ENCODE measurements at regions not wholly inside any gene's neighbourhood (a gene's known extent, or its start where the extent isn't known, plus 50 kb on each side); places are given as distances from the start of the nearest gene placed in this dataset.

- TF ChIP-seq, protein P1, sequence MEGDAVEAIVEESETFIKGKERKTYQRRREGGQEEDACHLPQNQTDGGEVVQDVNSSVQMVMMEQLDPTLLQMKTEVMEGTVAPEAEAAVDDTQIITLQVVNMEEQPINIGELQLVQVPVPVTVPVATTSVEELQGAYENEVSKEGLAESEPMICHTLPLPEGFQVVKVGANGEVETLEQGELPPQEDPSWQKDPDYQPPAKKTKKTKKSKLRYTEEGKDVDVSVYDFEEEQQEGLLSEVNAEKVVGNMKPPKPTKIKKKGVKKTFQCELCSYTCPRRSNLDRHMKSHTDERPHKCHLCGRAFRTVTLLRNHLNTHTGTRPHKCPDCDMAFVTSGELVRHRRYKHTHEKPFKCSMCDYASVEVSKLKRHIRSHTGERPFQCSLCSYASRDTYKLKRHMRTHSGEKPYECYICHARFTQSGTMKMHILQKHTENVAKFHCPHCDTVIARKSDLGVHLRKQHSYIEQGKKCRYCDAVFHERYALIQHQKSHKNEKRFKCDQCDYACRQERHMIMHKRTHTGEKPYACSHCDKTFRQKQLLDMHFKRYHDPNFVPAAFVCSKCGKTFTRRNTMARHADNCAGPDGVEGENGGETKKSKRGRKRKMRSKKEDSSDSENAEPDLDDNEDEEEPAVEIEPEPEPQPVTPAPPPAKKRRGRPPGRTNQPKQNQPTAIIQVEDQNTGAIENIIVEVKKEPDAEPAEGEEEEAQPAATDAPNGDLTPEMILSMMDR (IDR thresholded peaks at IDR 0.05) = no peak
- TF ChIP-seq POLR2A (IDR thresholded peaks at IDR 0.05) = no peak
Measured at GRCh38 chr4:174134361-174134760, 149.1 kb downstream of the FBXO8 start.

All from body of pancreas (tissue), 4 donors.